ENCODE measurements at regions not wholly inside any gene's neighbourhood (a gene's known extent, or its start where the extent isn't known, plus 50 kb on each side); places are given as distances from the start of the nearest gene placed in this dataset.

DNA sequence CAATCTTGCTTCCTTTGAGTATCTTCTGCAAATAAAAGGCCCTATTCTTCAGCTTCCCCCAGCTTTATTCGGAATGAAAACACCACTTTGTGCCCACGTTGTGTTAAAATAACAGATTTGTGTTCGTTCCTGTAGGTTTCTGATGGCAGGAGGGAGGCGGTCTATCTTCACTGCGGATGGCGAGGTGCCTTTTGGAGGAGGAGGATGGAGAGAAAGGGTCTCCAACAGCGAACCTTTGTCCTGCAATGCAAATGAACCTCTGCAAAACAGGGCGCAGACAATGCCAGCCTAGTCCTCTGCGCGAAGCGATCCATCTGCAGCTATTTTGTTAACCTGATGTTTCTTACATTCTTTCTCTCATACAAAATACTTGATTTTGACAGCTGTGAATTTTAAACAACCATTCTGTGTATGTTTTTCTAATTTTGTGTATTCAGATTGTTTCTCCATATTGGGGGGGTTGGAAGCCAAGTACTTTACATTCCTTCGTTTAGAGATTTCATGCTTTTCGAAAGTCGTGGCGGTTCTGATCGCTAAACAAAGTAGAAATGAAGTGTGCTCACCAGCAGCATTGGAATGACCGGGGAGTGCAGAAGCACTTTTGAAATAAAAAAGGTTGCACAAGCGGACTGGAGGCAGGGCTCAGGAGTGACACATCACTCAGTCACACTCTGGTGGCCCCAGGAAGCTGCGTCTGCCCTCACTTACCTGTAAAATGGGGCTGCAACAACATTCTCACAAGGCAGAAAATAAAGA is 279.0 kb upstream of the IRX5 start:
- TF ChIP-seq TP53 (CRISPR knock-in tag; IDR thresholded peaks at IDR 0.05) (no peak), NPAS2 (CRISPR knock-in tag; IDR thresholded peaks at IDR 0.05; ENCODE audit: borderline replicate concordance) (no peak), TFCP2L1 (CRISPR knock-in tag; IDR thresholded peaks at IDR 0.05) (no peak), HEYL (CRISPR knock-in tag; IDR thresholded peaks at IDR 0.05) (no peak), POLR2A (IDR thresholded peaks at IDR 0.05; ENCODE audit: low read length) (no peak)
- TF ChIP-seq, protein P1, sequence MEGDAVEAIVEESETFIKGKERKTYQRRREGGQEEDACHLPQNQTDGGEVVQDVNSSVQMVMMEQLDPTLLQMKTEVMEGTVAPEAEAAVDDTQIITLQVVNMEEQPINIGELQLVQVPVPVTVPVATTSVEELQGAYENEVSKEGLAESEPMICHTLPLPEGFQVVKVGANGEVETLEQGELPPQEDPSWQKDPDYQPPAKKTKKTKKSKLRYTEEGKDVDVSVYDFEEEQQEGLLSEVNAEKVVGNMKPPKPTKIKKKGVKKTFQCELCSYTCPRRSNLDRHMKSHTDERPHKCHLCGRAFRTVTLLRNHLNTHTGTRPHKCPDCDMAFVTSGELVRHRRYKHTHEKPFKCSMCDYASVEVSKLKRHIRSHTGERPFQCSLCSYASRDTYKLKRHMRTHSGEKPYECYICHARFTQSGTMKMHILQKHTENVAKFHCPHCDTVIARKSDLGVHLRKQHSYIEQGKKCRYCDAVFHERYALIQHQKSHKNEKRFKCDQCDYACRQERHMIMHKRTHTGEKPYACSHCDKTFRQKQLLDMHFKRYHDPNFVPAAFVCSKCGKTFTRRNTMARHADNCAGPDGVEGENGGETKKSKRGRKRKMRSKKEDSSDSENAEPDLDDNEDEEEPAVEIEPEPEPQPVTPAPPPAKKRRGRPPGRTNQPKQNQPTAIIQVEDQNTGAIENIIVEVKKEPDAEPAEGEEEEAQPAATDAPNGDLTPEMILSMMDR (IDR thresholded peaks at IDR 0.05), result no peak
- TF ChIP-seq, protein P2, sequence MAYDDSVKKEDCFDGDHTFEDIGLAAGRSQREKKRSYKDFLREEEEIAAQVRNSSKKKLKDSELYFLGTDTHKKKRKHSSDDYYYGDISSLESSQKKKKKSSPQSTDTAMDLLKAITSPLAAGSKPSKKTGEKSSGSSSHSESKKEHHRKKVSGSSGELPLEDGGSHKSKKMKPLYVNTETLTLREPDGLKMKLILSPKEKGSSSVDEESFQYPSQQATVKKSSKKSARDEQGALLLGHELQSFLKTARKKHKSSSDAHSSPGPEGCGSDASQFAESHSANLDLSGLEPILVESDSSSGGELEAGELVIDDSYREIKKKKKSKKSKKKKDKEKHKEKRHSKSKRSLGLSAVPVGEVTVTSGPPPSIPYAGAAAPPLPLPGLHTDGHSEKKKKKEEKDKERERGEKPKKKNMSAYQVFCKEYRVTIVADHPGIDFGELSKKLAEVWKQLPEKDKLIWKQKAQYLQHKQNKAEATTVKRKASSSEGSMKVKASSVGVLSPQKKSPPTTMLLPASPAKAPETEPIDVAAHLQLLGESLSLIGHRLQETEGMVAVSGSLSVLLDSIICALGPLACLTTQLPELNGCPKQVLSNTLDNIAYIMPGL (CRISPR knock-in tag; IDR thresholded peaks at IDR 0.05; ENCODE audit: borderline replicate concordance), result no peak
- TF ChIP-seq, protein P3, sequence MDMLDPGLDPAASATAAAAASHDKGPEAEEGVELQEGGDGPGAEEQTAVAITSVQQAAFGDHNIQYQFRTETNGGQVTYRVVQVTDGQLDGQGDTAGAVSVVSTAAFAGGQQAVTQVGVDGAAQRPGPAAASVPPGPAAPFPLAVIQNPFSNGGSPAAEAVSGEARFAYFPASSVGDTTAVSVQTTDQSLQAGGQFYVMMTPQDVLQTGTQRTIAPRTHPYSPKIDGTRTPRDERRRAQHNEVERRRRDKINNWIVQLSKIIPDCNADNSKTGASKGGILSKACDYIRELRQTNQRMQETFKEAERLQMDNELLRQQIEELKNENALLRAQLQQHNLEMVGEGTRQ (IDR thresholded peaks at IDR 0.05), result no peak

All from A549 (cell line).